Liver (tissue), 8 donors: ENCODE measurements at regions not wholly inside any gene's neighbourhood (a gene's known extent, or its start where the extent isn't known, plus 50 kb on each side); places are given as distances from the start of the nearest gene placed in this dataset. TPM values are rescaled to one million over a fixed set of nuclear protein-coding genes. Genes with fewer than 3 reads are reported as not detected.
"Not testable (repeated sequence)": the region's sequence is repeated elsewhere in the genome, so short reads cannot be mapped to it uniquely, and the experiment has no call there.

Source experiments
- DNase-seq: peaks from one replicate; pipeline ENCODE4 v3.0.0-alpha.2; 2017; ENCODE audit warnings: low spot score
- H3K27ac ChIP-seq, 2 donors: one replicate each; pipeline ENCODE4 v1.7.0; 2013; ENCODE audit warnings: inconsistent platforms in 2 of 2, low read length in 2 of 2, control low read depth in 1 of 2, low read depth in 1 of 2, mild to moderate bottlenecking in 1 of 2
- H3K27me3 ChIP-seq, 4 donors: one replicate each; pipeline versions ENCODE4 v1.6.1 to v1.7.0; 2013; ENCODE audit warnings: low read length in 3 of 4, inconsistent platforms in 1 of 4, mild to moderate bottlenecking in 1 of 4, moderate library complexity in 1 of 4; ENCODE audit not compliant: control insufficient read depth in 4 of 4, insufficient read depth in 4 of 4
- H3K36me3 ChIP-seq, 4 donors: one replicate each; pipeline versions ENCODE4 v1.6.1 to v1.7.0; 2013; ENCODE audit warnings: low read length in 3 of 4, mild to moderate bottlenecking in 3 of 4, low read depth in 1 of 4, moderate library complexity in 1 of 4; ENCODE audit not compliant: control insufficient read depth in 4 of 4, insufficient read depth in 3 of 4
- H3K4me1 ChIP-seq, 4 donors: one replicate each; pipeline versions ENCODE4 v1.6.1 to v1.7.0; 2013; ENCODE audit warnings: low read length in 3 of 4, mild to moderate bottlenecking in 3 of 4, moderate library complexity in 1 of 4; ENCODE audit not compliant: control insufficient read depth in 4 of 4, insufficient read depth in 4 of 4
- H3K4me3 ChIP-seq, 3 donors: one replicate each; pipeline versions ENCODE4 v1.6.1 to v1.7.0; 2013; ENCODE audit warnings: low read length in 3 of 3, control low read depth in 1 of 3, low read depth in 1 of 3, mild to moderate bottlenecking in 1 of 3
- H3K9ac ChIP-seq, 2 donors: one replicate each; pipeline ENCODE4 v1.7.0; 2013; ENCODE audit warnings: low read length in 2 of 2, mild to moderate bottlenecking in 2 of 2, moderate library complexity in 2 of 2, control low read depth in 1 of 2, low read depth in 1 of 2
- H3K9me3 ChIP-seq, 4 donors: one replicate each; pipeline versions ENCODE4 v1.6.1 to v1.7.0; 2013; ENCODE audit warnings: low read length in 3 of 4; ENCODE audit not compliant: control insufficient read depth in 4 of 4
- ATF3 ChIP-seq: IDR thresholded peaks from 2 replicates; pipeline ENCODE4 v1.6.1; 2016; ENCODE audit warnings: antibody characterized with exemption
- EGR1 ChIP-seq, 2 donors: IDR thresholded peaks; 2 replicates each; pipeline ENCODE4 v1.6.1; 2016 to 2018; ENCODE audit warnings: antibody characterized with exemption in 2 of 2, low read depth in 2 of 2
- FOXA1 ChIP-seq: IDR thresholded peaks from 2 replicates; pipeline ENCODE4 v1.6.1; 2016; ENCODE audit warnings: antibody characterized with exemption
- FOXA2 ChIP-seq: IDR thresholded peaks from 2 replicates; pipeline ENCODE4 v1.6.1; 2016; ENCODE audit warnings: antibody characterized with exemption
- HNF4A ChIP-seq, 2 donors: conservative IDR thresholded peaks; 2 replicates each; pipeline ENCODE4 v1.6.1; 2016; ENCODE audit warnings: antibody characterized with exemption in 2 of 2, mild to moderate bottlenecking in 2 of 2
- HNF4G ChIP-seq: IDR thresholded peaks from 2 replicates; pipeline ENCODE4 v1.6.1; 2016; ENCODE audit warnings: antibody characterized with exemption
- JUND ChIP-seq, 2 donors: IDR thresholded peaks; 2 replicates each; pipeline ENCODE4 v1.6.1; 2016; ENCODE audit warnings: antibody characterized with exemption in 2 of 2
- MAX ChIP-seq: IDR thresholded peaks from 2 replicates; pipeline ENCODE4 v1.6.1; 2016; ENCODE audit warnings: antibody characterized with exemption
- NR2F2 ChIP-seq: IDR thresholded peaks from 2 replicates; pipeline ENCODE4 v1.6.1; 2016; ENCODE audit warnings: antibody characterized with exemption
- RAD21 ChIP-seq, 2 donors: IDR thresholded peaks; 2 replicates each; pipeline ENCODE4 v1.6.1; 2016; ENCODE audit warnings: antibody characterized with exemption in 2 of 2, mild to moderate bottlenecking in 2 of 2
- REST ChIP-seq: IDR thresholded peaks from 2 replicates; pipeline ENCODE4 v1.6.1; 2016; ENCODE audit warnings: antibody characterized with exemption, mild to moderate bottlenecking
- RXRA ChIP-seq, 2 donors: IDR thresholded peaks; 2 replicates each; pipeline ENCODE4 v1.6.1; 2017 to 2018; ENCODE audit warnings: antibody characterized with exemption in 2 of 2, mild to moderate bottlenecking in 1 of 2
- SP1 ChIP-seq: IDR thresholded peaks from 2 replicates; pipeline ENCODE4 v1.6.1; 2018; ENCODE audit warnings: antibody characterized with exemption, mild to moderate bottlenecking
- YY1 ChIP-seq: IDR thresholded peaks from 2 replicates; pipeline ENCODE4 v1.6.1; 2016; ENCODE audit warnings: antibody characterized with exemption, mild to moderate bottlenecking
- ZBTB33 ChIP-seq: IDR thresholded peaks from 2 replicates; pipeline ENCODE4 v1.6.1; 2016; ENCODE audit warnings: antibody characterized with exemption
- WGBS: extraction: QIAGEN DNeasy Blood & Tissue Kit; methylation state at CpG from one replicate; pipeline ENCODE4 v1.1.7; 2013; 5-methylcytosine and 5-hydroxymethylcytosine counted together
- small RNA-seq: library from RNA; depleted of rRNA; stranded (forward); fragments of <200 nt; gene quantifications from one replicate; pipeline ENCODE3, GENCODE V24; 2014
- donor health status: healthy.
- donor health status: healthy.
- donor health status: healthy.
- donor health status: healthy.

- WGBS: 91% methylated on average over 15 of the region's 15 CpGs
- not testable (repeated sequence) for H3K4me1 ChIP-seq, H3K27ac ChIP-seq, H3K27me3 ChIP-seq, H3K9ac ChIP-seq, DNase-seq, H3K36me3 ChIP-seq, H3K4me3 ChIP-seq, H3K9me3 ChIP-seq
Observed at GRCh38 chr4:184967699-184968098, 50.6 kb upstream of the HELT start.

- H3K27ac ChIP-seq: no peak overlapping the region
- 86% methylated on average over 3 of the region's 3 CpGs for WGBS
- DNase-seq: no peak
- peaks cover 0 to 2% (median 0%) of the 10 kb centered on the region in 4 donors for H3K4me1 ChIP-seq
- no peaks in the 10 kb centered on the region for H3K9me3 ChIP-seq
- H3K36me3 ChIP-seq: no peaks in the 10 kb centered on the region
- no peak for TF ChIP-seq JUND (IDR thresholded peaks at IDR 0.05)
- TF ChIP-seq NR2F2: no peak
- TF ChIP-seq REST: no peak
- TF ChIP-seq HNF4A (conservative IDR thresholded peaks at IDR 0.05): no peak
- no peak for TF ChIP-seq YY1
- no peak for TF ChIP-seq ATF3
- no peak for TF ChIP-seq HNF4G
- TF ChIP-seq FOXA1: no peak
- TF ChIP-seq ZBTB33: no peak
- TF ChIP-seq MAX: no peak
- TF ChIP-seq SP1: no peak
- TF ChIP-seq FOXA2: no peak
- no peak for TF ChIP-seq RAD21 (IDR thresholded peaks at IDR 0.05)
- TF ChIP-seq RXRA (IDR thresholded peaks at IDR 0.05): no peak
- no peak for TF ChIP-seq EGR1 (IDR thresholded peaks at IDR 0.05; ENCODE audit: low read depth in 2 of 2)
- no peak overlapping the region for H3K4me3 ChIP-seq
- no peaks in the 10 kb centered on the region for H3K27me3 ChIP-seq
- H3K9ac ChIP-seq: no peak overlapping the region
Observed at GRCh38 chr4:184968366-184968765, 49.9 kb upstream of the HELT start.

Small RNA genes in the stretch of these regions (small RNA-seq; reads per million reads assigned to genes)
- not detected for gene MIR4455
